ENCODE measurements at regions not wholly inside any gene's neighbourhood (a gene's known extent, or its start where the extent isn't known, plus 50 kb on each side); places are given as distances from the start of the nearest gene placed in this dataset.

GRCh38 chr22:22712666-22713365, 68.4 kb downstream of the GGTLC2 start:
- Histone ChIP-seq H3K27ac (no peak overlapping the region), H3K9me3 (no peaks in the 10 kb centered on the region), H3K4me1 (no peaks in the 10 kb centered on the region), H3K36me3 (no peaks in the 10 kb centered on the region), H3K27me3 (no peaks in the 10 kb centered on the region), H3K4me3 (no peak overlapping the region)
- DNase-seq (ENCODE audit: low spot score in 2 of 2), result no peak
- no peak for TF ChIP-seq EP300 (IDR thresholded peaks at IDR 0.05)
- no peak for TF ChIP-seq POLR2A (IDR thresholded peaks at IDR 0.05)
- no peak for TF ChIP-seq CTCF (IDR thresholded peaks at IDR 0.05)
- WGBS, 2 donors, result 70 to 86% methylated on average over 13 of the region's 13 CpGs

- TF ChIP-seq CTCF (IDR thresholded peaks at IDR 0.05), result no peak
- TF ChIP-seq POLR2A (IDR thresholded peaks at IDR 0.05), result no peak
- TF ChIP-seq EP300 (IDR thresholded peaks at IDR 0.05), result no peak
- DNase-seq (ENCODE audit: low spot score in 2 of 2), result no peak
- Histone ChIP-seq H3K36me3 (no peaks in the 10 kb centered on the region), H3K4me1 (no peaks in the 10 kb centered on the region), H3K27me3 (no peaks in the 10 kb centered on the region), H3K9me3 (no peaks in the 10 kb centered on the region), H3K27ac (no peak overlapping the region), H3K4me3 (no peak overlapping the region)
- 100% methylated on average over 1 of the region's 1 CpG for WGBS, 2 donors
Measured at GRCh38 chr22:22713416-22713815, 69.0 kb downstream of the GGTLC2 start.

- Histone ChIP-seq H3K36me3 (no peaks in the 10 kb centered on the region), H3K9me3 (no peaks in the 10 kb centered on the region), H3K4me3 (no peak overlapping the region), H3K27ac (no peak overlapping the region), H3K4me1 (no peaks in the 10 kb centered on the region), H3K27me3 (peaks cover 0 to 4% of the 10 kb centered on the region in 2 donors)
- WGBS, 2 donors, result 67 to 68% methylated on average over 7 of the region's 7 CpGs
- no peak for TF ChIP-seq CTCF (IDR thresholded peaks at IDR 0.05)
- TF ChIP-seq EP300 (IDR thresholded peaks at IDR 0.05), result peak in 1 of 2 donors; percentile 55
- no peak for TF ChIP-seq POLR2A (IDR thresholded peaks at IDR 0.05)
- no peak for DNase-seq (ENCODE audit: low spot score in 2 of 2)
Measured at GRCh38 chr22:22714600-22715335, 70.4 kb downstream of the GGTLC2 start.

- no peak overlapping the region for H3K27ac ChIP-seq
- H3K36me3 ChIP-seq, result no peaks in the 10 kb centered on the region
- no peak for DNase-seq (ENCODE audit: low spot score in 2 of 2)
- 84 to 92% methylated on average over 6 of the region's 6 CpGs for WGBS, 2 donors
- H3K27me3 ChIP-seq, result peaks cover 0 to 4% of the 10 kb centered on the region in 2 donors
- no peaks in the 10 kb centered on the region for H3K9me3 ChIP-seq
- no peaks in the 10 kb centered on the region for H3K4me1 ChIP-seq
- TF ChIP-seq CTCF (IDR thresholded peaks at IDR 0.05) (no peak), EP300 (IDR thresholded peaks at IDR 0.05) (no peak), POLR2A (IDR thresholded peaks at IDR 0.05) (no peak)
- H3K4me3 ChIP-seq, result no peak overlapping the region
Measured at GRCh38 chr22:22716136-22716665, 71.8 kb downstream of the GGTLC2 start.

- no peaks in the 10 kb centered on the region for H3K4me1 ChIP-seq
- H3K27me3 ChIP-seq, result peaks cover 0 to 4% of the 10 kb centered on the region in 2 donors
- no peak for DNase-seq (ENCODE audit: low spot score in 2 of 2)
- no peak overlapping the region for H3K27ac ChIP-seq
- H3K9me3 ChIP-seq, result no peaks in the 10 kb centered on the region
- no peak for TF ChIP-seq EP300 (IDR thresholded peaks at IDR 0.05)
- no peak for TF ChIP-seq CTCF (IDR thresholded peaks at IDR 0.05)
- no peak for TF ChIP-seq POLR2A (IDR thresholded peaks at IDR 0.05)
- no peak overlapping the region for H3K4me3 ChIP-seq
- 59 to 67% methylated on average over 4 of the region's 4 CpGs for WGBS, 2 donors
- no peaks in the 10 kb centered on the region for H3K36me3 ChIP-seq
Measured at GRCh38 chr22:22717664-22718063, 73.2 kb downstream of the GGTLC2 start.
